Panc1 (cell line): ENCODE measurements at regions not wholly inside any gene's neighbourhood (a gene's known extent, or its start where the extent isn't known, plus 50 kb on each side); places are given as distances from the start of the nearest gene placed in this dataset.

Experiments
- ATAC-seq: fragments of 200-7000 bp; cut with Tn5 transposase; 2 replicates; pipeline ENCODE4 v1.9.1; 2020; ENCODE audit warnings: mild to moderate bottlenecking, moderate library complexity
- BruUV-seq: library from RNA; stranded (reverse); fragments of 400-500 nt; replicated peaks from 2 replicates; lab custom pipeline; 2021; lab: Mats Ljungman, UMichigan
- CTCF ChIA-PET: fragments of 300-600 bp; sonication (Branson Sonifier 250); formaldehyde crosslinking; loops from one replicate; lab custom pipeline; 2022; ENCODE audit warnings: antibody characterized with exemption; lab: Charles Lee
- POLR2A ChIA-PET: fragments of 300-600 bp; sonication (Branson Sonifier 250); formaldehyde crosslinking; loops from one replicate; lab custom pipeline; 2022; ENCODE audit warnings: antibody characterized with exemption; lab: Charles Lee
- DNase-seq: peaks from one replicate; pipeline ENCODE4 v3.0.0-alpha.2; 2010; ENCODE audit warnings: low read depth, low spot score
- H3K27ac ChIP-seq: 2 replicates; pipeline ENCODE4 v1.5.1; 2011; ENCODE audit warnings: mild to moderate bottlenecking, low read length, inconsistent platforms
- H3K27me3 ChIP-seq: fragments of 200-500 bp; sonication (Bioruptor generic); 2 replicates; pipeline ENCODE4 v1.6.0; 2014; ENCODE audit warnings: low read length, inconsistent platforms; ENCODE audit not compliant: control insufficient read depth, insufficient read depth
- H3K36me3 ChIP-seq: fragments of 200-500 bp; sonication (Bioruptor generic); 2 replicates; pipeline ENCODE4 v1.5.1; 2014; ENCODE audit warnings: inconsistent platforms, mild to moderate bottlenecking, low read length, moderate library complexity; ENCODE audit not compliant: control insufficient read depth, insufficient read depth
- H3K4me1 ChIP-seq: 2 replicates; pipeline ENCODE4 v1.5.1; 2011; ENCODE audit warnings: inconsistent platforms, mild to moderate bottlenecking, low read length, moderate library complexity; ENCODE audit not compliant: control insufficient read depth, insufficient read depth
- H3K4me3 ChIP-seq, 2 experiments: 2 replicates each; pipeline ENCODE4 v1.5.1; 2011 to 2012; ENCODE audit warnings: low read depth in 2 of 2, low read length in 2 of 2, mild to moderate bottlenecking in 2 of 2, inconsistent platforms in 1 of 2, moderate library complexity in 1 of 2
- H3K9me3 ChIP-seq: fragments of 200-500 bp; sonication (Bioruptor generic); 2 replicates; pipeline ENCODE4 v1.5.1; 2014; ENCODE audit warnings: low read depth, mild to moderate bottlenecking, inconsistent platforms, low read length, moderate library complexity; ENCODE audit not compliant: control insufficient read depth, insufficient read depth
- POLR2AphosphoS5 ChIP-seq: IDR thresholded peaks from 2 replicates; pipeline ENCODE4 v1.6.1; 2012; ENCODE audit warnings: mild to moderate bottlenecking, low read depth, low read length, moderate library complexity
- SIN3A ChIP-seq: IDR thresholded peaks from 2 replicates; pipeline ENCODE4 v1.6.1; 2012; ENCODE audit warnings: low read depth, mild to moderate bottlenecking, low read length, moderate library complexity, borderline replicate concordance; ENCODE audit not compliant: insufficient read depth
- TCF7L2 ChIP-seq: IDR thresholded peaks from 2 replicates; pipeline ENCODE4 v1.6.1; 2011; ENCODE audit warnings: mild to moderate bottlenecking, low read depth, low read length, inconsistent platforms
- in situ Hi-C: cut with HindIII; loops from 2 replicates; pipeline ENCODE4 v1.10.0; 2016; ENCODE audit warnings: low sequenced_read_pairs, low pct_unique_long_range_greater_than_20kb
- intact Hi-C: fragments of 100-400 bp; cut with micrococcal nuclease; formaldehyde crosslinking; loops from one replicate; pipeline ENCODE4 v1.10.0; 2022; ENCODE audit not compliant: unreplicated experiment
- TF ChIP-seq, protein P1 (sequence below): fragments of 450-650 bp; IDR thresholded peaks from 2 replicates; pipeline ENCODE4 v1.5.1; 2017; ENCODE audit warnings: mild to moderate bottlenecking
- TF ChIP-seq, protein P2 (sequence below), 2 experiments: IDR thresholded peaks; 2 replicates each; pipeline ENCODE4 v1.6.1; 2011 to 2012; ENCODE audit warnings: low read depth in 2 of 2, control low read depth in 1 of 2, low read length in 1 of 2, mild to moderate bottlenecking in 1 of 2, moderate library complexity in 1 of 2; ENCODE audit not compliant: insufficient read depth in 1 of 2

GRCh38 chr5:30574761-30575160 is 618.7 kb upstream of the CDH6 start:
- Histone ChIP-seq H3K36me3 (no peaks in the 10 kb centered on the region), H3K4me3 (no peak overlapping the region), H3K4me1 (no peaks in the 10 kb centered on the region), H3K27me3 (no peaks in the 10 kb centered on the region), H3K9me3 (no peaks in the 10 kb centered on the region), H3K27ac (no peak overlapping the region)
- intact Hi-C loops (no loop called here), in situ Hi-C loops (no loop called here)
- ATAC-seq, result no peak
- ChIA-PET CTCF (no interaction called here), POLR2A (no interaction called here)
- no peak for TF ChIP-seq POLR2AphosphoS5
- TF ChIP-seq, protein P1, sequence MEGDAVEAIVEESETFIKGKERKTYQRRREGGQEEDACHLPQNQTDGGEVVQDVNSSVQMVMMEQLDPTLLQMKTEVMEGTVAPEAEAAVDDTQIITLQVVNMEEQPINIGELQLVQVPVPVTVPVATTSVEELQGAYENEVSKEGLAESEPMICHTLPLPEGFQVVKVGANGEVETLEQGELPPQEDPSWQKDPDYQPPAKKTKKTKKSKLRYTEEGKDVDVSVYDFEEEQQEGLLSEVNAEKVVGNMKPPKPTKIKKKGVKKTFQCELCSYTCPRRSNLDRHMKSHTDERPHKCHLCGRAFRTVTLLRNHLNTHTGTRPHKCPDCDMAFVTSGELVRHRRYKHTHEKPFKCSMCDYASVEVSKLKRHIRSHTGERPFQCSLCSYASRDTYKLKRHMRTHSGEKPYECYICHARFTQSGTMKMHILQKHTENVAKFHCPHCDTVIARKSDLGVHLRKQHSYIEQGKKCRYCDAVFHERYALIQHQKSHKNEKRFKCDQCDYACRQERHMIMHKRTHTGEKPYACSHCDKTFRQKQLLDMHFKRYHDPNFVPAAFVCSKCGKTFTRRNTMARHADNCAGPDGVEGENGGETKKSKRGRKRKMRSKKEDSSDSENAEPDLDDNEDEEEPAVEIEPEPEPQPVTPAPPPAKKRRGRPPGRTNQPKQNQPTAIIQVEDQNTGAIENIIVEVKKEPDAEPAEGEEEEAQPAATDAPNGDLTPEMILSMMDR, result no peak
- BruUV-seq, result no TSS peak
- no peak for DNase-seq

GRCh38 chr5:30572279-30572678 is 621.2 kb upstream of the CDH6 start:
- H3K4me1 ChIP-seq, result no peaks in the 10 kb centered on the region
- H3K27me3 ChIP-seq, result no peaks in the 10 kb centered on the region
- BruUV-seq, result no TSS peak
- ATAC-seq, result no peak
- H3K4me3 ChIP-seq, result no peak overlapping the region
- CTCF ChIA-PET, result no interaction called here
- in situ Hi-C loops (no loop called here), intact Hi-C loops (no loop called here)
- no peak for TF ChIP-seq SIN3A
- no peak for TF ChIP-seq POLR2AphosphoS5
- TF ChIP-seq, protein P2, sequence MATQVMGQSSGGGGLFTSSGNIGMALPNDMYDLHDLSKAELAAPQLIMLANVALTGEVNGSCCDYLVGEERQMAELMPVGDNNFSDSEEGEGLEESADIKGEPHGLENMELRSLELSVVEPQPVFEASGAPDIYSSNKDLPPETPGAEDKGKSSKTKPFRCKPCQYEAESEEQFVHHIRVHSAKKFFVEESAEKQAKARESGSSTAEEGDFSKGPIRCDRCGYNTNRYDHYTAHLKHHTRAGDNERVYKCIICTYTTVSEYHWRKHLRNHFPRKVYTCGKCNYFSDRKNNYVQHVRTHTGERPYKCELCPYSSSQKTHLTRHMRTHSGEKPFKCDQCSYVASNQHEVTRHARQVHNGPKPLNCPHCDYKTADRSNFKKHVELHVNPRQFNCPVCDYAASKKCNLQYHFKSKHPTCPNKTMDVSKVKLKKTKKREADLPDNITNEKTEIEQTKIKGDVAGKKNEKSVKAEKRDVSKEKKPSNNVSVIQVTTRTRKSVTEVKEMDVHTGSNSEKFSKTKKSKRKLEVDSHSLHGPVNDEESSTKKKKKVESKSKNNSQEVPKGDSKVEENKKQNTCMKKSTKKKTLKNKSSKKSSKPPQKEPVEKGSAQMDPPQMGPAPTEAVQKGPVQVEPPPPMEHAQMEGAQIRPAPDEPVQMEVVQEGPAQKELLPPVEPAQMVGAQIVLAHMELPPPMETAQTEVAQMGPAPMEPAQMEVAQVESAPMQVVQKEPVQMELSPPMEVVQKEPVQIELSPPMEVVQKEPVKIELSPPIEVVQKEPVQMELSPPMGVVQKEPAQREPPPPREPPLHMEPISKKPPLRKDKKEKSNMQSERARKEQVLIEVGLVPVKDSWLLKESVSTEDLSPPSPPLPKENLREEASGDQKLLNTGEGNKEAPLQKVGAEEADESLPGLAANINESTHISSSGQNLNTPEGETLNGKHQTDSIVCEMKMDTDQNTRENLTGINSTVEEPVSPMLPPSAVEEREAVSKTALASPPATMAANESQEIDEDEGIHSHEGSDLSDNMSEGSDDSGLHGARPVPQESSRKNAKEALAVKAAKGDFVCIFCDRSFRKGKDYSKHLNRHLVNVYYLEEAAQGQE (IDR thresholded peaks at IDR 0.05; ENCODE audit: insufficient read depth in 1 of 2, low read depth in 2 of 2, low read length in 1 of 2), result no peak
- no peak for TF ChIP-seq TCF7L2
- TF ChIP-seq, protein P1, result no peak
- H3K27ac ChIP-seq, result no peak overlapping the region
- no peaks in the 10 kb centered on the region for H3K36me3 ChIP-seq
- no peak for DNase-seq
- POLR2A ChIA-PET, result no interaction called here
- H3K9me3 ChIP-seq, result no peaks in the 10 kb centered on the region
